Hepatic stellate cell (primary cell): ENCODE measurements at regions not wholly inside any gene's neighbourhood (a gene's known extent, or its start where the extent isn't known, plus 50 kb on each side); places are given as distances from the start of the nearest gene placed in this dataset.
"Not testable (repeated sequence)": the region's sequence is repeated elsewhere in the genome, so short reads cannot be mapped to it uniquely, and the experiment has no call there.

Source experiments
- DNase-seq: peaks from one replicate; pipeline ENCODE4 v3.0.0; 2011; ENCODE audit warnings: low spot score

GRCh38 chr4:3365326-3365725, 72.5 kb downstream of the RGS12 start:
- no peak for DNase-seq

DNA sequence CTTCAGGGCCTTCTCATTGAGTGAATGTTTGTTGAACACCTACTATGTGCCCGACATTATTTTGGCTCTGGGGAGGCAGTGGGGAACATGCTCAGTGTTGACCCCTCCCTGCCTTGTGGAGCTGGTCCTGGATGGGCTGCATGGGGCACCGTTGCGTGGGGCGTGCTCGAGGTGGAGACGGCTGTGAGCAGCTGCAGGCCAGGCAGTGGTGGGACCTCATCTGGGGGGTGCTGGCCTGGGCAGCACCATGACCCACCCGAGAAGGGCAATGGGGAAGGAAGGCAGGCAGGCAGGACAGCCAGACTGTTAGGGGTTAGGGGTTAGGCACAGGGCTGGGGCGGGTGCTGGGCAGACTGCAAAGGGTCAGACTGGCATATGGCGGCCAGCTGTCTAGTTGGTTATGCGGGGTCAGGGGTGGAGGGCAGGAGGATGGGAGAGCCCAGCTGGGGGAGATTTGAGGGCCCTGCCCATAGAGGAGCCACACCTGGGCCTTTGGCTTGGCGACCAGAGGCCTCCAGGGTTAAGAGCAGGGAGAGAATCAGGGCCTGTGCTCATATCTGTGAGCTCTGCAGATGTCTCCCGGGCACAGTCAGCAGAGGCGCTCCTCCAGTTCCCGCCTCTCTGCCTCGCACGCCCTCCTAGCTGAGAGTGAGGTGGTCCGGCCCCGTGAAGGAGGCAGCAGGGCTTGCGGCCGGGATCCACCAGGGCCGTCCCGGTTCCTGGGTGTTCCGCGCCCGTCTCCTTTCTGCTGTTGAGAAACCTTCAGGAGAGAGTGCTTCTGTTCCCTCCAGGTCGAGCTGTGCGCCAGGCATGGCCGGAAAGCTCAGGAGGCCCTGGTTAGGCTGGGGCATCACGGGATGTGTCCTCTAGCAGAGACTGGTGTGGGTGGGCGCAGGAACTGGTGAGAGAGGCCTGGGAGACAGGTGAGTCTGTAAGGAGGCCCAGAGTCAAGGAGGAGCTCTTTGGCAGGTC, 73.3 kb downstream of the RGS12 start:
- DNase-seq, result no peak

GRCh38 chr4:3366893-3367775, 74.3 kb downstream of the RGS12 start:
- no peak for DNase-seq

DNA sequence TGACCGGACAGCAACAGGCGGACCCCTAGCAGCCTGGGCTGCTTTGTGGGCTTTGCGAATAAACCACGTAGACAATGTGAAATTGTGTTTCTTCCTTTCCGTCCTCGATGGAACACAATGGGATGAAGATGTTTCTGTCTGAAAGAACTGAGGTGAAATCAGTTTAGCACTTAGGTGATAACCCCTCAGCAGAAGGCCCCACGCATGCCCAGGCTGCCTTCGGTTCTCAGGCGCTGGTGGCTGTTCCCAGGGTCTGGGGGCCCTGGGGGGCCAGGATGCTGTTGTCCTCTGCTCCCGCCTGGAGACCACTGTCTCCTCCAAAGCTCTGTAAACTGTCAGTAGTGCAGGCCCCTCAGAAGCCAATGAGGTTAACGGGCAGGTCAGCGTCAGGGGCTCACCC, 73.9 kb upstream of the HGFAC start:
- DNase-seq, result no peak

DNA sequence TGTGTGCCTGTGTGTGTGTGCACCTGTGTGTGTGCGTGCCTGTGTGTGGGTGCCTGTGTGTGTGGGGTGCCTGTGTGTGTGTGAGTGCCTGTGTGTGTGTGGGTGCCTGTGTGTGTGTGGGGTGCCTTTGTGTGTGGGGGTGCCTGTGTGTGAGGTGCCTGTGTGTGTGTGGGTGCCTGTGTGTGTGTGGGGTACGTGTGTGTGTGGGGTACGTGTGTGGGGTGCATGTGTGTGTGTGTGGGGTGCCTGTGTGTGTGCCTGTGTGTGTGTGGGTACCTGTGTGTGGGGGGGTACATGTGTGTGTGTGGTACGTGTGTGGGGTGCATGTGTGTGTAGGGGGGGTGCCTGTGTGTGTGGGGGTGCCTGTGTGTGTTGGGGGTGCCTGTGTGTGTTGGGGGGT, 73.4 kb upstream of the HGFAC start:
- no peak for DNase-seq

- peak; percentile 29 for DNase-seq
Measured at GRCh38 chr4:3368841-3369760, 72.7 kb upstream of the HGFAC start.

- peak; percentile 95 for DNase-seq
Measured at GRCh38 chr4:3369781-3370674, 71.7 kb upstream of the HGFAC start.

DNA sequence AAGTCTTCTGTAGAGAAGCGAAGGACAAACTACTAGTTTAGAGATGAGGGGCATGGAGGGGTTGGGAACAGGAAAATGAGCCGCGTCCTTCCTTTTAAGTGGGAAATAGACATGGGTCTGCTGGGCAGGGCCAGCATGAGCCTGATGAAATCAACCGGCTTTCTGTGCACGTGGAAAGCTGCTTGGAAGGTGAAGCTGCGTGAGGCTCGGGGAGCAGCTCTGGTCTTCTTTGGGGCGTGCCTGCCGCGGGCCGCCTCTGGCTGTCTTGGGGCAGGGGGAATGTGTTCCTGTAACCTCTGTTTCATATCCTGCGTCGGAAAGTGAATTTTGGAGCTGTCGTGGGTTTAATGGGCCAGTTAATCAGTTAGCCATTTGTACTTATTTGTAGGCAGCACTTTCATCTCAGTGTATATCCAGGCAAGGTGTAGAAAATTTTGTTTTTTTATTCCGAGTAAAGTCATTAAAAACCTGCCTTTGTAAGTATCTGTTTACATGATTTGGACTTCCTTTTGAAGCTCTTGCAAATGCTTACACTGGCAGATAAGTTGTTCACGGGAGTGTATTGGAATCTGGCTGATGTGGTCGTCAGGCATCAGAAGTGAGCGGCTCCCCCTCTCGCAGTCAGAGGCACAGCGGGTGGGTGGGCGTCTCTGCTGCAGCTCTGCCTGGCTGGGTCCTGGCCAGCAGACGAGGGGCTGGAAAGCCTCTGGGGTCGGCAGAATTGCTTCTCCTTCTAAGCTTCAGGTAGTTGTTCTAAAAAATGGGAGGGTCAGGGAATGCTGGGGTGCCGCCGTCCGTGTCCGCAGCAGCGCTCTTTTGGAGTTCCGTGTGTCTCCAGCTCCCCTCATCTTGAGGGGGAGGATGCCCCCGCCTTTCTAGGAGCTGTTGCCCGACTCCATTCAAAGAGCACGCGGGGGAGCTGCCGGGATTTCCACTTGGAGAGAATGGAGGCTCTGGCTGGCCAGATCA, 70.5 kb upstream of the HGFAC start:
- DNase-seq, result no peak

DNA sequence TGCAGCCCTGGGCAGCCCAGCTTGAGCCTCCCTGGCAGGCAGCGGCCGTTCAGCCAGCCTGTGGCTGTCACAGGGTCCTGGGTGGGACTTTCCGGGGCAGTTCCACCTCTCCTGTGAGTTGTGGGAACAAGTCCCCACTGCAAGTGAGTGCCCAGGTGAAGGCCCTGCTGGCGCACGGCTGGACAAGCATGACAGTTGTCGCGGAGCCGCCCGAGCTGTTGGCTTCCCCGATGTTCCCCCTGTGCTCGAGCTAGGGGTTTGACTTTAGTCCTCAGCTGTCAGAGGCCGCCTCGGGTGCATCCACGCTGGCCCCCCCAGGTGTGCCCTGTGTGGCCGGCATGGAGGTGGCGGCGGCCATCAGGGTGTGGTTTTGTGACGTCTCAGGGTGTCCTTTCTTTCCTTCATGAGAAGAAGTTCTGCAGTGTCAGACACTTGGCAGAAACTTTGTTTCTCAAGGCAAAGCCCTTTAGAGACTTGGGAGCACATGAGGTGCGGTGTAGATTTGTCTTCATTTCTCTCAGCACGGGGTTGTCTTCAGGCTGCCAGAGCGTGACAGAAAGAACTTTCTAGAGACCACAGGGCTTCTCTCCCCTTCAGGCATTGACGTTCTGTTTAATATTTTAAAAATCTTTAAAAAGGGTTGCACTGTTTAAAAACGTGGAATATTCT, 69.4 kb upstream of the HGFAC start:
- no peak for DNase-seq

- no peak for DNase-seq
Measured at GRCh38 chr4:3372933-3373465, 68.8 kb upstream of the HGFAC start.

DNA sequence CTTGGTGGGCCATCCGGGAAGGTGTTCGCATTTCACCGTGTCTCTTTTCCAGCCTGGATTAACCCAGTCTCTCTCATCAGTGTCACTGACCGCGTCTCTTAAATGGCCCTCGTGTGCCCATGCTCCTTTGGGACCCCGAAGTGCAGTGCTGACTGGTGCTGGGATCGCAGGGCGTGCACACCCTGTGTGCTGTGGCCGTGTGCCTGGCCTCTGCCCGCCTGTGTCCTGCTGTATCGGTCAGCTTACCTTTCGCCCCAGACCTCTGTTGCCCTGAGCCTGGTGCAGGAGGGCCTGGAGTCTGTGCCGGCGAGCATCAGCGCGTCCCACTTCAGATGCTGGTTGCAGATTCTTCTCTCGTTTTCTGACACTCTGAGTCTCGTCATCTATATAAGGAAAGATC, 68.3 kb upstream of the HGFAC start:
- no peak for DNase-seq

DNA sequence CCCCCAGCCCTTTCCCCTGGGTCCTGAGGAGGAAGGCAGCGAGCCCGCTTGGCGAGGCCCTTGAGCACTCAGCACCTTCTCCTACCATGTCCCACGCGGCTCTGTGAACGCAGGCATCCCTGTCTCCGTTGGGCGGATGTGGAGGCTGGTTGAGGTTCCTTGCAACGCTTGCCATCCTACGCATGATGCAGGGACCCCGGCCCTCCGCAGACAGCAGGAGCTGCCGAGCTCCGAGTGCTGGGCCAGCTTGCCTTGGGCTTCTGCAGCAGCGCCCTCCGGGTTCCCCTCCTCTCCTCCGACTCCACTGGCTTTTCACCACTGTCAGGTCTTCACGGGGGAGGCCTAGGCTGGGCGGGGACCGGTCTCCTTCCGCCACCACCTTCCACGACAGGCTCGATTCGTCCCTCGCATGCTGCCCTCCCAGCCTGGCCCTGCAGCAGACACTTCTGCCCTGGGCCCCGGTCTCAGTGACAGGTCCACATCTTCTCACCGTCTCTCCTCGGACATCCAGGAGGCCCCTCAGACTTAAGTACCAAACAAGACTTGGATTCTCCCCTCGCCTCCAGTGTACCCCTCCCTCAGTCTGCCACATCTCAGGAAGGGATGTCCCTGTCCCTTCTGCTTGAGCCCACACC, 67.6 kb upstream of the HGFAC start:
- no peak for DNase-seq

- no peak for DNase-seq
Measured at GRCh38 chr4:3374667-3375066, 67.1 kb upstream of the HGFAC start.

DNA sequence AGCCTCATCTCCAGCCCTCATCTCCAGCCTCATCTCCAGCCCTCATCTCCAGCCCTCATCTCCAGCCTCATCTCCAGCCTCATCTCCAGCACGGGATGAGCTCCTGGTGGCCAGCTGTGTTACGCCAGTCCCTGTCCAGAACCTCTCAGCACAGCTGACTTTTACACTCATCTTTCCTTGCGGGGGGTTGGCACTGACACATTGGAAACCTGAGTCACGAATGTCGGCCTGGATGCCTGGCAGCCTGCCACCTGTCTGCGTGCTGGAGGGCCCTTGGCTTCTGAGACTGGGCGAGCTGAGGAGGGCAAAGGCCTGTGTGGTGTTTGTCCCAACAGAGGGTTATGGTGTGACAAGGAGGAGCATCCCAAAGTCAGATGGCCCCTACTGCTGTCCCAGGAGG, 66.1 kb upstream of the HGFAC start:
- DNase-seq, result peak; percentile 57

DNA sequence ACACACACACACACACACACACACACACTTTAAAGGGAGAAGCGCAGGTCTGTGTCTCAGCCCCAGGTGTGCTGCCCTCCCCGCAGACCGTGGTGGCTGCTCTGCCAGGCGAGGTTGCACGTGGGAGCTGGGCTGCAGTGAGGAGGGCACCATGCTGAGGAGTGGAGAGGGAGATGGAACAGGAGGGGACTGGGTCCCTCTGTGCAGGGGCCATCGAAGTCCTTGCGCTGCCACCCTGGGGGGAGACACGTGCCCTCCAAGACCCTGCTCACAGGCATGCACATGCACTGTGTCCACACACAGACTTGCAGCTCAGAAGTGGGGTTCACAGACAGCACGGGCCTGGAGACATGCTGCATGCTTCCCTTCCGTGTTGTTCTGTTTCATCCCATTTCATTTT, 65.5 kb upstream of the HGFAC start:
- no peak for DNase-seq

DNA sequence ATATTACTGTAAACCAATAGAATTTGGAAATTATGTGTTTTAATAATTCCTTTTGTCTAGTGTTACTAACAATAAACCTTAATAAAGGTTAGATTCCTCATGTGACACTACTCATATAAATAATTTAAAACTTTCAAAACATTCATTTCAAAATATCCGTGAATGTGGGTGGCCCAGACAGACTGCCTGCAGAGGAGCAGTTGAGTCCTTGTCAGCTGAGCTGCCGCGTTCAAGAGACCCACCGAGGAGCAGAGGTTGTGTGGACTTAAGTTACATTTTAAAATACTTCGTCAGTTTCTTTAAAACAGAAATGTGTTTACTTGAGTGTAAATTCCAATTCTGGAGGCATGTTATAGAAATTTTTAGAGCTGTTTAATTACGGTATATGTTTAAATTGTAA, 64.2 kb upstream of the HGFAC start:
- no peak for DNase-seq

DNA sequence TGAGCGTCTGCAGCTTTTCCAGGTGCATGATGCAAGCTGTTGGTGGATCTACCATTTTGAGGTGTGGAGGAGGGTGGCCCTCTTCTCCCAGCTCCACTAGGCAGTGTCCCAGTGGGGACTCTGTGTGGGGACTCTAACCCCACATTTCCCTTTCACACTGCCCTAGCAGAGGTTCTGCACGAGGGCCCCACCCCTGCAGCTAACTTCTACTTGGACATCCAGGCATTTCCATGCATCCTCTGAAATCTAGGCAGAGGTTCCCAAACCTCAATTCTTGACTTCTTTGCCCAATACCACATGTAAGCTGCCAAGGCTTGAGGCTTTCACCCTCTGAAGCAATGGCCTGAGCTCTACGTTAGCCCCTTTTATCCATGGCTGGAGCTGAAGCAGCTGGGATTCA, 61.4 kb upstream of the HGFAC start:
- not testable (repeated sequence) for DNase-seq

DNA sequence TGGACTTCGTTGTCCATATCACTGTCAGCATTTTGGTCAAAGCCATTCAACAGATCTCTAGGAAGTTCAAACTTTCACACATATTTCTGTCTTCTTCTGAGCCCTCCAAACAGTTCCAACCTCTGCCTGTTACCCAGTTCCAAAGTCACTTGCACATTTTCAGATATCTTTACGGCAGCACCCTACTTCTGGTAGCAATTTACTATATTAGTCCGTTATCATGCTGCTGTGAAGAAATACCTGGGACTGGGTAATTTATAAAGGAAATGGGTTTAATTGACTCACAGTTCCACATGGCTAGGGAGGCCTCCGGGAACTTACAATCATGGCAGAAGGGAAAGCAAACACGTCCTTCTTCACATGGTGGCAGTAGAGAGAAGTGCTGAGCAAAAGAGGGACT, 60.6 kb upstream of the HGFAC start:
- DNase-seq, result not testable (repeated sequence)
